Parathyroid adenoma (tissue), 2 donors: ENCODE measurements at regions not wholly inside any gene's neighbourhood (a gene's known extent, or its start where the extent isn't known, plus 50 kb on each side); places are given as distances from the start of the nearest gene placed in this dataset.

Source experiments
- H2AFZ ChIP-seq: fragments of 300-600 bp; sonication (generic); one replicate; pipeline ENCODE4 v1.7.0; 2017; ENCODE audit warnings: antibody characterized with exemption, mild to moderate bottlenecking
- H3K27ac ChIP-seq: fragments of 300-600 bp; sonication (generic); one replicate; pipeline ENCODE4 v1.7.0; 2017
- H3K27me3 ChIP-seq: fragments of 300-600 bp; sonication (generic); one replicate; pipeline ENCODE4 v1.7.0; 2017; ENCODE audit warnings: low read length; ENCODE audit not compliant: control insufficient read depth, insufficient read depth
- H3K36me3 ChIP-seq: fragments of 300-600 bp; sonication (generic); one replicate; pipeline ENCODE4 v1.7.0; 2017; ENCODE audit warnings: low read length; ENCODE audit not compliant: control insufficient read depth, insufficient read depth
- H3K4me1 ChIP-seq: fragments of 300-600 bp; sonication (generic); one replicate; pipeline ENCODE4 v1.7.0; 2017; ENCODE audit warnings: control low read depth
- H3K4me2 ChIP-seq: fragments of 300-600 bp; sonication (generic); one replicate; pipeline ENCODE4 v1.7.0; 2017; ENCODE audit warnings: low read length
- H3K4me3 ChIP-seq: fragments of 300-600 bp; sonication (generic); one replicate; pipeline ENCODE4 v1.7.0; 2017; ENCODE audit warnings: low read depth, low read length
- H3K79me2 ChIP-seq: fragments of 300-600 bp; sonication (generic); one replicate; pipeline ENCODE4 v1.7.0; 2017; ENCODE audit warnings: control low read depth
- H3K9ac ChIP-seq: fragments of 300-600 bp; sonication (generic); one replicate; pipeline ENCODE4 v1.7.0; 2017; ENCODE audit warnings: mild to moderate bottlenecking
- H3K9me3 ChIP-seq: fragments of 300-600 bp; sonication (generic); one replicate; pipeline ENCODE4 v1.7.0; 2017; ENCODE audit warnings: low read length; ENCODE audit not compliant: control insufficient read depth
- CTCF ChIP-seq: fragments of 300-600 bp; sonication (generic); IDR thresholded peaks from one replicate; pipeline ENCODE4 v1.7.0; 2017; ENCODE audit warnings: antibody characterized with exemption, mild to moderate bottlenecking
- donor health status: primary hyperparathyroidism.

GRCh38 chr19:57026476-57026875 is 93.3 kb upstream of the USP29 start:
- TF ChIP-seq CTCF, result no peak
- Histone ChIP-seq H2AFZ (no peak overlapping the region), H3K4me3 (no peak overlapping the region), H3K27me3 (no peaks in the 10 kb centered on the region), H3K4me2 (no peak overlapping the region), H3K36me3 (no peaks in the 10 kb centered on the region), H3K4me1 (no peaks in the 10 kb centered on the region), H3K9me3 (no peaks in the 10 kb centered on the region), H3K9ac (no peak overlapping the region), H3K79me2 (no peaks in the 10 kb centered on the region), H3K27ac (no peak overlapping the region)

- H3K9ac ChIP-seq, result no peak overlapping the region
- no peak for TF ChIP-seq CTCF
- H3K4me3 ChIP-seq, result no peak overlapping the region
- no peaks in the 10 kb centered on the region for H3K79me2 ChIP-seq
- no peak overlapping the region for H3K27ac ChIP-seq
- H3K4me1 ChIP-seq, result no peaks in the 10 kb centered on the region
- H3K27me3 ChIP-seq, result no peaks in the 10 kb centered on the region
- H2AFZ ChIP-seq, result no peak overlapping the region
- H3K9me3 ChIP-seq, result no peaks in the 10 kb centered on the region
- no peak overlapping the region for H3K4me2 ChIP-seq
- H3K36me3 ChIP-seq, result no peaks in the 10 kb centered on the region
These were observed 92.4 kb upstream of the USP29 start for GRCh38 chr19:57027360-57027759.

- Histone ChIP-seq H3K9me3 (no peaks in the 10 kb centered on the region), H3K4me2 (no peak overlapping the region), H3K9ac (no peak overlapping the region), H3K36me3 (no peaks in the 10 kb centered on the region), H3K4me1 (no peaks in the 10 kb centered on the region), H3K79me2 (no peaks in the 10 kb centered on the region), H3K27ac (no peak overlapping the region), H2AFZ (no peak overlapping the region), H3K27me3 (no peaks in the 10 kb centered on the region), H3K4me3 (no peak overlapping the region)
- no peak for TF ChIP-seq CTCF
These were observed 90.8 kb upstream of the USP29 start for GRCh38 chr19:57028804-57029525.

- H3K27me3 ChIP-seq, result no peaks in the 10 kb centered on the region
- H3K36me3 ChIP-seq, result no peaks in the 10 kb centered on the region
- H3K9ac ChIP-seq, result no peak overlapping the region
- H2AFZ ChIP-seq, result no peak overlapping the region
- no peaks in the 10 kb centered on the region for H3K79me2 ChIP-seq
- TF ChIP-seq CTCF, result no peak
- H3K4me3 ChIP-seq, result no peak overlapping the region
- H3K4me1 ChIP-seq, result no peaks in the 10 kb centered on the region
- H3K9me3 ChIP-seq, result no peaks in the 10 kb centered on the region
- H3K4me2 ChIP-seq, result no peak overlapping the region
- H3K27ac ChIP-seq, result no peak overlapping the region
These were observed 88.7 kb upstream of the USP29 start for GRCh38 chr19:57031106-57031505.

- TF ChIP-seq CTCF, result no peak
- H3K79me2 ChIP-seq, result no peaks in the 10 kb centered on the region
- H3K9me3 ChIP-seq, result no peaks in the 10 kb centered on the region
- H2AFZ ChIP-seq, result no peak overlapping the region
- H3K4me3 ChIP-seq, result no peak overlapping the region
- H3K9ac ChIP-seq, result no peak overlapping the region
- H3K27me3 ChIP-seq, result no peaks in the 10 kb centered on the region
- no peaks in the 10 kb centered on the region for H3K36me3 ChIP-seq
- H3K4me2 ChIP-seq, result no peak overlapping the region
- no peaks in the 10 kb centered on the region for H3K4me1 ChIP-seq
- H3K27ac ChIP-seq, result no peak overlapping the region
These were observed 86.2 kb upstream of the USP29 start for GRCh38 chr19:57033576-57033975.
